ENCODE measurements at regions not wholly inside any gene's neighbourhood (a gene's known extent, or its start where the extent isn't known, plus 50 kb on each side); places are given as distances from the start of the nearest gene placed in this dataset.

- TF ChIP-seq CTCF (IDR thresholded peaks at IDR 0.05; ENCODE audit: low read depth, low read length): no peak
- H3K4me3 ChIP-seq (ENCODE audit: low read depth, low read length): no peak overlapping the region
These were observed 274.4 kb downstream of the IPMK start for GRCh38 chr10:57993302-57993701.

DNA sequence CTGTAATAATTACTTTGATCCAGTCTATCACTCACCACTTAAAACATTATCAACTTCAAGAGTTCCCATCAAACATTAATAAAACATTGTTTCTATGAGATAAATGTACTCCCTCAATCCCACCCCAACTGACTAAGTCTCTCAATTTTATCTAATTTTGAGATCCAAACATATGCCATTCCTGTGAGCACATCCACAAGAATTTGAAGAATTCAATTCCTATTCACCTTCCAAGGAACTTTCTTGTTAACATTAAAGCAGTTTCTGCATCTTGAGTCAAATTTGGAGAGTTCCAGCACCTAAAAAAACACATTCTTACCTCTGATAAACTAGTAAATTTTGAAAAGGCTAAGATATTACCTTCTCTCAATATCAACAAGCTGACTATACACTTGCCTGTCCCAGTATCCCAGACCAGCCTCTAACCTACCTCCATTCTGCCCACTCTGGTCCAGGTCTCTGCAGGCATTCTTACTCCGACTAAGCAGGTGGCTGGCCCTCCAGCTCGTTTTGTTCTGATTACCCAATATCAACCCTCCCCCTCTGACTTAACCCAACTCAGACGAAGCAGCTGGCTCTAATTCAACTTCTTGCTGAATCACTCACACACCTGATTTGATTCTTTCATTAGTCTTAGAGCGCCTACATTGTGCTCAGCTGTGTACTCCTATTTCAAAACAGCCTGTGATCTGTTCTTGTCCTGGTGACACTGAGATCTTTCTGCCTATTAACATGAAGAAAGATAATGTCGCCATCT lies 275.2 kb downstream of the IPMK start:
- TF ChIP-seq CTCF (IDR thresholded peaks at IDR 0.05; ENCODE audit: low read depth, low read length): no peak

GRCh38 chr10:57988964-57989363 lies 278.7 kb downstream of the IPMK start:
- no peak for TF ChIP-seq CTCF (IDR thresholded peaks at IDR 0.05; ENCODE audit: low read depth, low read length)

More for the DNA sequence above, 275.2 kb downstream of the IPMK start:
- no peak overlapping the region for H3K4me3 ChIP-seq (ENCODE audit: low read depth, low read length)

GRCh38 chr10:57987055-57987721 lies 280.5 kb downstream of the IPMK start:
- no peak for TF ChIP-seq CTCF (IDR thresholded peaks at IDR 0.05; ENCODE audit: low read depth, low read length)
- H3K4me3 ChIP-seq (ENCODE audit: low read depth, low read length): no peak overlapping the region

More at GRCh38 chr10:57988964-57989363, 278.7 kb downstream of the IPMK start:
- H3K4me3 ChIP-seq (ENCODE audit: low read depth, low read length): no peak overlapping the region

- no peak overlapping the region for H3K4me3 ChIP-seq (ENCODE audit: low read depth, low read length)
- TF ChIP-seq CTCF (IDR thresholded peaks at IDR 0.05; ENCODE audit: low read depth, low read length): no peak
These were observed 281.3 kb downstream of the IPMK start for GRCh38 chr10:57986422-57986821.

DNA sequence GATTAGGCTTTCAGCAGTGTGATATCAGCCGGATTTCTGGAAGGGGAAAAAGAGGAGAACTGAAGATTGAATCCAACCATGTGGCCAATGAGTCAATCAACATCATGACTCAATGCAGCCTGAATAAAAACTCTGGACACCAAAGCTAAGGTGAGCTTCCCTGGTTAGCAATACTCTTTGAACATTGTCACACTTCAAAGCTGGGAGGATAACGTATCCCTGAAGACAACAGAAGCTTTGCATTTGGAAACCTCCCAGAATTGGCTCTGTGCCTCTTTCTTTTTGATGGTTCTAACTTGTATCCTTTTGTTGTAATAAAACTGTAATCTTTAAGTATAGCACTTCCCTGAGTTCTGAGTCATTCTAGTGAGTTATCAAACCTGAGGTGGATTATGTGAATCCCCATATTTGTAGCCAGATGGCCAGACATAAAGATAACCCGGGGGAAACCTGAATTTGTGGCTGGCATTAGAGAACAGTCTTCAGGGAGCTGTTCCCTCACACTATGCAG lies 284.4 kb downstream of the IPMK start:
- H3K4me3 ChIP-seq (ENCODE audit: low read depth, low read length): no peak overlapping the region
- no peak for TF ChIP-seq CTCF (IDR thresholded peaks at IDR 0.05; ENCODE audit: low read depth, low read length)

GRCh38 chr10:57982091-57982490 lies 285.6 kb downstream of the IPMK start:
- no peak overlapping the region for H3K4me3 ChIP-seq (ENCODE audit: low read depth, low read length)
- TF ChIP-seq CTCF (IDR thresholded peaks at IDR 0.05; ENCODE audit: low read depth, low read length): no peak
